ENCODE measurements at regions not wholly inside any gene's neighbourhood (a gene's known extent, or its start where the extent isn't known, plus 50 kb on each side); places are given as distances from the start of the nearest gene placed in this dataset.
A peak's percentile ranks its signal among the peaks of the same experiment; 100 is the strongest.

DNA sequence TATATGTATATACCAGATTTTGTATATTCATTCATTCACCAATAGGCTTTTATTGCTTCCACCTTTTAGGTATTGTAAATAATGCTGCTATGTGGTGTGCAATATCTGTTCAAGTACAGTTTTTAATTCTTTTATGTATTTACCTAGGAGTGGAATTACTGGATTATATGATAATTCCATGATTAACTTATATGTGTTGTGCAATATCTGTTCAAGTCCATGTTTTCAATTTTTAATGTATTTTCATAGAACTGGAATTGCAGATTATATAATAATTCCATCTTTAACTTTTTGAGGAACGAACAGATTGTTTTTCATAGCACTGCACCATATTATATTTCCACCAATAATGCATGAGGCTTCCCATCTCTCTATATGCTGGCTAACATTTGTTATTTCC, 50.6 kb upstream of the L3MBTL4 start:
- DNase-seq (ENCODE audit: low spot score): no peak

GRCh38 chr18:6476190-6476589, 61.5 kb upstream of the L3MBTL4 start:
- no peak for DNase-seq (ENCODE audit: low spot score)

- DNase-seq (ENCODE audit: low spot score): no peak
Measured at GRCh38 chr18:6476880-6477279, 62.2 kb upstream of the L3MBTL4 start.

- no peak for DNase-seq (ENCODE audit: low spot score)
Measured at GRCh38 chr18:6478121-6478520, 63.4 kb upstream of the L3MBTL4 start.

DNA sequence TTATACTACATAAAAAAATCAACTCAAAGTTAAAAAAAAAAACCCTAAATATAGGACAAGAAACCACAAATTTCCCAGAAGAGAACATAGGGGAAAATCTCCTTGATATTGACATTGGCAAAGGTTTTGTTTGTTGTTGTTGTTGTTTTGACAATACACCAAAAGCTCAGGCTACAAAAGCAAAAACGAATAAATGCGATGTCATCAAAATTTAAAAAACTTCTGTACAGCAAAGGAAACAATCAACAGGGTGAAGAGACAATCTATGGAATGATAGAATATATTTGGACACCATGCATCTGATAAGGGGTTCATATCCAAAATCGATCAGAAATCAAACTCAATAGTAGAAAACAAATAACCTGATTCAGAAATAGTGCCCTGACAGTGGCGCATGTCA, 65.0 kb upstream of the L3MBTL4 start:
- no peak for DNase-seq (ENCODE audit: low spot score)

DNA sequence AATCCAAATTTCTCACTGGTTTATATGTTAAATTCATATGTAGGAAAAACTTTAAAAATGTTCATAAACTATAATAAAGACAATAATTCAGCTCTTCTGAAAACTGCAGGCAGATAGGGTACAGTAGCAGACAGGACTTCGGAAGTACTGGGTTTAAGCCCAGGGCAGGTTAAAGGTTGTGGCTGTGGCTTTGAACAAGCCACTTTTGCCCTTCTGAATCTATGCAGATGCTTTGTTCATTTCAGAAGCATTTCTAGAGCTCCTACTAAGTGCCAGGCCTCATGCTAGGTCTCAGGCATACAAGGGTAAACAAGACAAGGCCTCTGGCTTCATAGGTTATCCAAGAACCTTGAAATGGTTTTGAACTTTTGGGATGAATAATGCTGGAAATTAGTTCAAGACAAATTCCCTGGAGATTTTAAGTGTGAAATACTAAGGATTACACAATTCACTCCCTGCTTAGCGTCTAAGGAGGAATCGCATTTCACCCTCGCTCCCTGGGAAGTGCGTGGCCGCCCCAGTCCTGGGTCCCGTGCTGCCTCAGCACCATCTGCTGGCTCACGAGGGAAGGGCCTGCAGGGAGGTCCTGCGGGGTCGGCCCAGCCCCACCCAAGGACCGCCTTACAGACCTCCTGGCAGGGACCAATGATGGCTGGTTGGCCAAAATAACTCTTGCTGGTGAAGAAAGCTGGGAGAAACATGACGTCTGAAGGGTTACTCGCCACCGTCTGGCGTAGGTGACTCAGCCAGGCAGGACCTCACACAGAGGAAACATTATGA, 67.7 kb upstream of the L3MBTL4 start:
- peak; percentile 85 for DNase-seq (ENCODE audit: low spot score)

GRCh38 chr18:6484659-6485058, 69.9 kb upstream of the L3MBTL4 start:
- no peak for DNase-seq (ENCODE audit: low spot score)

GRCh38 chr18:6486313-6486712, 71.6 kb upstream of the L3MBTL4 start:
- no peak for DNase-seq (ENCODE audit: low spot score)

- no peak for DNase-seq (ENCODE audit: low spot score)
Measured at GRCh38 chr18:6486764-6487426, 72.2 kb upstream of the L3MBTL4 start.

DNA sequence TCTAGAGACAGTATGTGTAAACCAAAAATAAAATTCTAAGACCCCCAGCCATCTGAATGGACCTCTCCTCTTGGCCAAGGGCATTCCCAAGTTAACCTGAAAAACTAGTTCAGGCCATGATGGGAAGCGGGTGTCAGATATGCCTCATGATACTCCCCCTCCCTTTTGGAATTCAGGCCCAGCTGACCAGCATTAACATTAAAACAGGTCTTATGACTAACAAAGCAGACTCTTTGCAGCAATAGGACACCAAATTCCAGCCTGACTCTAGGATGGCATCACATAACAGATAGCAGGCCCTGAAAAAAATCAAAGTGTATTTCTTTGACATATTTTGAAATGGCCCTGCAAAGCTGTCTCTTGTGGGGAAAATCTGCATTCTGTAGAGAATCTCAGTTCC, 73.3 kb upstream of the L3MBTL4 start:
- no peak for DNase-seq (ENCODE audit: low spot score)

DNA sequence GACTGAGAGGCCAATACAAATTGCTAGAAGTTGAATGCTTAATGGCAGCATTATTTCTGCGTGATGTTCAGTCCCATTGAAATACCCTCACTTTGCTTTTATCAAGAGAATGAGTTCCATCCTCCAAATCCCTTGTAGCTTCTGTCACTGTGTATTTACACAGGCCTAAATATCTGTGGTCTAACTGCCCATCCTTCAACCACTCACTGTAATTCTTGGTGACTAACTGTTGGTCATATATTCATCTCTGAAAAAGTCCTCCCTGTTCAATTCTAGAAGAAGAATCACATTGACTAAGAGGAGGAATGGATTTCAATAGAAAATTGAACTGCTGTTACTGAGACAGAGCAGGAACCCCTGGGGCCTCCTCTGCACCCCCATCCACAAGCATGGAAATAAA, 74.2 kb upstream of the L3MBTL4 start:
- no peak for DNase-seq (ENCODE audit: low spot score)

- no peak for DNase-seq (ENCODE audit: low spot score)
Measured at GRCh38 chr18:6489977-6490376, 75.3 kb upstream of the L3MBTL4 start.

GRCh38 chr18:6493194-6493593, 78.5 kb upstream of the L3MBTL4 start:
- DNase-seq (ENCODE audit: low spot score): no peak

- DNase-seq (ENCODE audit: low spot score): no peak
Measured at GRCh38 chr18:6495536-6495935, 80.8 kb upstream of the L3MBTL4 start.

- no peak for DNase-seq (ENCODE audit: low spot score)
Measured at GRCh38 chr18:6497543-6497942, 82.8 kb upstream of the L3MBTL4 start.

DNA sequence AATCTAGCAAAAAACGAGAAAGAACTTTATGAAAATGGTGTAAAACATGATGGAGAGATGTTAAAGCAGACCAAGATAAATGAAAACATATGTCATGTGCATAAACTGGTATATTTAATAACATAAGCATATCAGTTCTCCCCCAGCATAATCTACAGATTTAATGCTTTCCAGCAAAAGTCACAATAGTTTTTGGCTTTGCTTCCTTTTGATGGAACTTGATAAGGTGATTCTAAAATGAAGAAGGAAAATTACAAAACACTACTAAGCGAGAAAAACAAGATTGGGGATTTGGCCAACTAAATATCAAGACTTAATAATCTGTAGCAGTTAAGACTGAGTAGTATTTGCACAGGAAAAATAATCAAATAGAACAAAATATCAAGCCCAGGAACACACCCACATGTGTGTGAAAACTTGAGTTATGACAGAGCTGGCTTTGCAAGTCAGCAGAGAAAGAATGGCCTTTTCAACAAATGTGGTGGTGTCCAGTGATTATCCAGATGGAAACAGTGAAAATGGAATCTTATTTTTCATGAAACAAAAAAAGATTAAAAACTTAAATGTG, 83.7 kb upstream of the L3MBTL4 start:
- no peak for DNase-seq (ENCODE audit: low spot score)

GRCh38 chr18:6504605-6505497, 90.1 kb upstream of the L3MBTL4 start:
- DNase-seq (ENCODE audit: low spot score): no peak

DNA sequence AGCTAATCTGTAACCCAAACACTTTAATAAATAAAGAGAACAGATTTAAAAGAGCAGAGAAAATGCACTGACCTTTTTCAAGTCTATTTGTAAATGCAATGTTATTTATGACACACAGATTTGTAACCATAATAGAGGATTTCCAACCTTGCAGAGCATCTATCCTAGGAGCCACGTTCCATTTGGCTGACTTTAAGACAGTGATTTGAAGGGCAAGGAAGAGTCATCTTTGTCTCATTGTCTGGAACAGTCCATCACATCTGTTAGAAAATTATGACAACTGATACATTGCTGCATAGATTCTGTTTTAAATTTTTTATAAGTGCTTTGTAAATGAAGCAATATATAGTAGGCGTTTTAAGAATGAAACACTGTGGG, 90.8 kb upstream of the L3MBTL4 start:
- no peak for DNase-seq (ENCODE audit: low spot score)

DNA sequence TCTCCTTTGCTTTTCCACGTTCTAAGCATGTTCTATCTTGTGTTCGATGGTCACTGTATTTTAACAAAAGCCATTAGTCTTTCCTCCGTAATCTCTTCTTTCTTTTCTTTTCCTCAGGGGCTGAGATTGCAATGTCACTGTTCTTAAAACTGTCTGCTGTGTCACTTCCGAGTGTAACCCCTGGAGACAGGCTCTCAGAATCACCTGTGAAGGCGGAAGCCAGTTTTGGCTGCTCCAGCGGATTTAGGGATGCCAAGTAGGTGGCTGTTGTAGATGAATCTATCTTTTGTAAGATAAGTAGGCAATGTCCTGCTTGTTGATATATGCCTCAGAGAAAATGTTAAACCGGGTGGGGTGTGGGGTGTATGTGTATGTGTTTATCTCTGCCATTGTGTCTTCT, 94.7 kb upstream of the L3MBTL4 start:
- no peak for DNase-seq (ENCODE audit: low spot score)

- no peak for DNase-seq (ENCODE audit: low spot score)
Measured at GRCh38 chr18:6509832-6510231, 95.1 kb upstream of the L3MBTL4 start.

- no peak for DNase-seq (ENCODE audit: low spot score)
Measured at GRCh38 chr18:6520901-6521300, 106.2 kb upstream of the L3MBTL4 start.

- DNase-seq (ENCODE audit: low spot score): no peak
Measured at GRCh38 chr18:6521803-6522418, 107.2 kb upstream of the L3MBTL4 start.
